PC-3 (cell line): ENCODE measurements at regions not wholly inside any gene's neighbourhood (a gene's known extent, or its start where the extent isn't known, plus 50 kb on each side); places are given as distances from the start of the nearest gene placed in this dataset.

Source experiments
- EZH2 ChIP-seq: fragments of 300-600 bp; sonication (generic); IDR thresholded peaks from one replicate; pipeline ENCODE4 v1.6.1; 2017; ENCODE audit warnings: antibody characterized with exemption, mild to moderate bottlenecking, low read length; ENCODE audit not compliant: unreplicated experiment
- EZH2phosphoT487 ChIP-seq: fragments of 300-600 bp; sonication (generic); IDR thresholded peaks from 2 replicates; pipeline ENCODE4 v1.6.1; 2018; ENCODE audit warnings: mild to moderate bottlenecking, antibody characterized with exemption, low read length, borderline replicate concordance
- TF ChIP-seq, protein P1 (sequence below): fragments of 300-600 bp; sonication (generic); conservative IDR thresholded peaks from 2 replicates; pipeline ENCODE4 v1.5.1; 2017; ENCODE audit warnings: antibody characterized with exemption, low read depth, mild to moderate bottlenecking, low read length

DNA sequence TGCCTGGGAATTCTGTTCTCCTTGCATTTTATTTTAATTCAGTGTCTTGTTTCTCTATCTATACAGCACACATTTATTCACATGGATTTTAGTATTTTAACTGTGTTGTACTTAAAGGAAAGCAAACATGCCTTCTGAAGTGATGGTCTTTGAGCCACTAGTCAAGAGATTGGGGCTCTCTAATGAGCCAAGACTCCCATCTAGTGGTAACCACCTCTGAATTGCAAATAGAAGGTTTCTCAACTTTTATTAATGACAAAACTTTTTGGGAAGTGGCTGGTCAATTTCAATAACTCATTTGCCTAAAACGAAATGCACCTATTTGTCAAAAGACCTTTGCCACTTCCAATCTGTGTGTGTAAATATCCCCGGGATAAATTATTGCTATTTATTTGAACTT, 199.6 kb downstream of the LTN1 start:
- TF ChIP-seq, protein P1, sequence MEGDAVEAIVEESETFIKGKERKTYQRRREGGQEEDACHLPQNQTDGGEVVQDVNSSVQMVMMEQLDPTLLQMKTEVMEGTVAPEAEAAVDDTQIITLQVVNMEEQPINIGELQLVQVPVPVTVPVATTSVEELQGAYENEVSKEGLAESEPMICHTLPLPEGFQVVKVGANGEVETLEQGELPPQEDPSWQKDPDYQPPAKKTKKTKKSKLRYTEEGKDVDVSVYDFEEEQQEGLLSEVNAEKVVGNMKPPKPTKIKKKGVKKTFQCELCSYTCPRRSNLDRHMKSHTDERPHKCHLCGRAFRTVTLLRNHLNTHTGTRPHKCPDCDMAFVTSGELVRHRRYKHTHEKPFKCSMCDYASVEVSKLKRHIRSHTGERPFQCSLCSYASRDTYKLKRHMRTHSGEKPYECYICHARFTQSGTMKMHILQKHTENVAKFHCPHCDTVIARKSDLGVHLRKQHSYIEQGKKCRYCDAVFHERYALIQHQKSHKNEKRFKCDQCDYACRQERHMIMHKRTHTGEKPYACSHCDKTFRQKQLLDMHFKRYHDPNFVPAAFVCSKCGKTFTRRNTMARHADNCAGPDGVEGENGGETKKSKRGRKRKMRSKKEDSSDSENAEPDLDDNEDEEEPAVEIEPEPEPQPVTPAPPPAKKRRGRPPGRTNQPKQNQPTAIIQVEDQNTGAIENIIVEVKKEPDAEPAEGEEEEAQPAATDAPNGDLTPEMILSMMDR, result peak; percentile 66
- no peak for TF ChIP-seq EZH2phosphoT487
- TF ChIP-seq EZH2, result no peak
